ENCODE measurements at regions not wholly inside any gene's neighbourhood (a gene's known extent, or its start where the extent isn't known, plus 50 kb on each side); places are given as distances from the start of the nearest gene placed in this dataset.

DNA sequence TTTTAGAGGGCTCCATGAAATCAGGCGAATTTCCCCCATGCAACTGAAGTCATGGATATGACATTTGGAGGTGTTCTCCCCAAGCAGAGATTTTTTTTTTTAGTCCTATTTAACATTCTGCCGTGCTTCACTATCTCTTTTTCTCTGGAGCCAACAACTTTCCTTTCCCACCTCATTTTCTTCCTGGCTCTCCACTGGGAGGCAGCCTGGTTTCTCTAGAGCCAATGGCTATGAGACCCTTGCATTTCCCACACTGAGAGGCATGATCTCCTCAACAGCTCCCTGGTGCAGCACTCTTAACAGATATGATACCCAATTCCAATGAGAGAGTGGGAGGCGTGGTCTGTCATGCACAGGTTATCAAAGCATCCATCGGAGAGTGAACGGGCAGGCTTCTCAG is 310.8 kb downstream of the DRD1 start:
- in situ Hi-C loops (cut with MboI; ENCODE audit: low sequenced_read_pairs), result no loop called here
- Histone ChIP-seq H3K4me1 (ENCODE audit: control insufficient read depth, insufficient read depth, low read length) (no peaks in the 10 kb centered on the region), H3K79me1 (ENCODE audit: low read depth in 1 of 2, low read length in 2 of 2) (no peaks in the 10 kb centered on the region), H4K5ac (ENCODE audit: low read depth, low read length) (no peak overlapping the region), H2BK120ac (ENCODE audit: low read depth, low read length) (no peak overlapping the region), H2BK5ac (ENCODE audit: low read depth, low read length, poor library complexity, severe bottlenecking) (no peak overlapping the region), H3K4me3 (ENCODE audit: insufficient read depth, low read depth, low read length) (no peak overlapping the region), H3K4ac (ENCODE audit: low read depth, low read length) (no peak overlapping the region), H3K27ac (ENCODE audit: insufficient read depth, low read length) (no peak overlapping the region), H3K9ac (ENCODE audit: low read depth, low read length) (no peak overlapping the region), H4K20me1 (ENCODE audit: insufficient read depth, low read length) (no peaks in the 10 kb centered on the region), H2AK5ac (ENCODE audit: low read depth, low read length) (no peak overlapping the region), H3K18ac (ENCODE audit: low read depth, low read length) (no peak overlapping the region), H4K8ac (ENCODE audit: low read depth in 2 of 2, low read length in 2 of 2) (no peak overlapping the region), H3K9me1 (ENCODE audit: insufficient read depth, low read length) (no peaks in the 10 kb centered on the region), H3K56ac (ENCODE audit: extremely low read depth, insufficient read depth, low read length) (no peak overlapping the region), H3K36me3 (ENCODE audit: control insufficient read depth, insufficient read depth, low read length) (no peaks in the 10 kb centered on the region), H2AFZ (replicated peaks; ENCODE audit: low read length, poor library complexity) (no peak overlapping the region), H4K91ac (ENCODE audit: insufficient read depth, low read depth, low read length) (no peak overlapping the region), H3K9me3 (ENCODE audit: control insufficient read depth, insufficient read depth, low read length) (peaks cover 3% of the 10 kb centered on the region), H2AK9ac (replicated peaks; ENCODE audit: low read depth, low read length, poor library complexity) (no peak overlapping the region), H2BK20ac (ENCODE audit: low read depth, low read length) (no peak overlapping the region), H3K27me3 (ENCODE audit: control insufficient read depth, insufficient read depth, low read length) (0 out of 2 replicates have a peak, but pooled peaks cover 1% of the 10 kb centered on the region), H3K23ac (ENCODE audit: low read depth, low read length) (no peak overlapping the region), H2BK15ac (ENCODE audit: low read depth, low read length) (no peak overlapping the region), H3K14ac (replicated peaks; ENCODE audit: low read depth, low read length) (no peak overlapping the region), H3K4me2 (ENCODE audit: low read depth, low read length) (no peak overlapping the region)
- ATAC-seq (ENCODE audit: low read depth) (no peak), DNase-seq (no peak)
- no TSS peak for BruUV-seq (replicated peaks)
- no CpG with 5 or more reads among the region's 5 CpGs for WGBS, 2 experiments (ENCODE audit: extremely low coverage in 2 of 2, insufficient read length in 1 of 2)
- CTCF ChIA-PET, result interaction anchor here (0.5 kb wide), 1 partner anchor 9 kb away, joined by 3 read pairs; no protein-coding TSS in a partner anchor
- intact Hi-C loops (cut with micrococcal nuclease), result loop anchor here (1.0 kb wide), 1 partner anchor 311 kb away; the partner anchor contains the start of gene DRD1
- no peak for TF ChIP-seq CEBPB (IDR thresholded peaks at IDR 0.05; ENCODE audit: low read depth, low read length)
- no peak for TF ChIP-seq BHLHE40 (IDR thresholded peaks at IDR 0.05; ENCODE audit: low read depth, low read length)
- TF ChIP-seq MXI1 (IDR thresholded peaks at IDR 0.05; ENCODE audit: borderline replicate concordance, low read depth, low read length), result no peak
- TF ChIP-seq RFX5 (IDR thresholded peaks at IDR 0.05; ENCODE audit: low read depth, low read length), result no peak
- TF ChIP-seq CHD1 (IDR thresholded peaks at IDR 0.05; ENCODE audit: low read depth, low read length), result no peak
- no peak for TF ChIP-seq POLR2A (IDR thresholded peaks at IDR 0.05; ENCODE audit: low read depth, low read length)
- TF ChIP-seq, protein P1, sequence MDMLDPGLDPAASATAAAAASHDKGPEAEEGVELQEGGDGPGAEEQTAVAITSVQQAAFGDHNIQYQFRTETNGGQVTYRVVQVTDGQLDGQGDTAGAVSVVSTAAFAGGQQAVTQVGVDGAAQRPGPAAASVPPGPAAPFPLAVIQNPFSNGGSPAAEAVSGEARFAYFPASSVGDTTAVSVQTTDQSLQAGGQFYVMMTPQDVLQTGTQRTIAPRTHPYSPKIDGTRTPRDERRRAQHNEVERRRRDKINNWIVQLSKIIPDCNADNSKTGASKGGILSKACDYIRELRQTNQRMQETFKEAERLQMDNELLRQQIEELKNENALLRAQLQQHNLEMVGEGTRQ (IDR thresholded peaks at IDR 0.05; ENCODE audit: low read depth, low read length), result no peak
- no peak for TF ChIP-seq RAD21 (IDR thresholded peaks at IDR 0.05; ENCODE audit: low read length)
- no peak for TF ChIP-seq MAZ (IDR thresholded peaks at IDR 0.05; ENCODE audit: borderline replicate concordance, low read depth, low read length)
- TF ChIP-seq, protein P2, sequence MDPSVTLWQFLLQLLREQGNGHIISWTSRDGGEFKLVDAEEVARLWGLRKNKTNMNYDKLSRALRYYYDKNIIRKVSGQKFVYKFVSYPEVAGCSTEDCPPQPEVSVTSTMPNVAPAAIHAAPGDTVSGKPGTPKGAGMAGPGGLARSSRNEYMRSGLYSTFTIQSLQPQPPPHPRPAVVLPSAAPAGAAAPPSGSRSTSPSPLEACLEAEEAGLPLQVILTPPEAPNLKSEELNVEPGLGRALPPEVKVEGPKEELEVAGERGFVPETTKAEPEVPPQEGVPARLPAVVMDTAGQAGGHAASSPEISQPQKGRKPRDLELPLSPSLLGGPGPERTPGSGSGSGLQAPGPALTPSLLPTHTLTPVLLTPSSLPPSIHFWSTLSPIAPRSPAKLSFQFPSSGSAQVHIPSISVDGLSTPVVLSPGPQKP (IDR thresholded peaks at IDR 0.05; ENCODE audit: borderline replicate concordance, low read depth, low read length), result no peak
- TF ChIP-seq FOS (IDR thresholded peaks at IDR 0.05; ENCODE audit: low read depth, low read length), result no peak
- TF ChIP-seq RCOR1 (IDR thresholded peaks at IDR 0.05; ENCODE audit: insufficient replicate concordance, low read length), result no peak
- TF ChIP-seq, protein P3, sequence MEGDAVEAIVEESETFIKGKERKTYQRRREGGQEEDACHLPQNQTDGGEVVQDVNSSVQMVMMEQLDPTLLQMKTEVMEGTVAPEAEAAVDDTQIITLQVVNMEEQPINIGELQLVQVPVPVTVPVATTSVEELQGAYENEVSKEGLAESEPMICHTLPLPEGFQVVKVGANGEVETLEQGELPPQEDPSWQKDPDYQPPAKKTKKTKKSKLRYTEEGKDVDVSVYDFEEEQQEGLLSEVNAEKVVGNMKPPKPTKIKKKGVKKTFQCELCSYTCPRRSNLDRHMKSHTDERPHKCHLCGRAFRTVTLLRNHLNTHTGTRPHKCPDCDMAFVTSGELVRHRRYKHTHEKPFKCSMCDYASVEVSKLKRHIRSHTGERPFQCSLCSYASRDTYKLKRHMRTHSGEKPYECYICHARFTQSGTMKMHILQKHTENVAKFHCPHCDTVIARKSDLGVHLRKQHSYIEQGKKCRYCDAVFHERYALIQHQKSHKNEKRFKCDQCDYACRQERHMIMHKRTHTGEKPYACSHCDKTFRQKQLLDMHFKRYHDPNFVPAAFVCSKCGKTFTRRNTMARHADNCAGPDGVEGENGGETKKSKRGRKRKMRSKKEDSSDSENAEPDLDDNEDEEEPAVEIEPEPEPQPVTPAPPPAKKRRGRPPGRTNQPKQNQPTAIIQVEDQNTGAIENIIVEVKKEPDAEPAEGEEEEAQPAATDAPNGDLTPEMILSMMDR (conservative IDR thresholded peaks at IDR 0.05; ENCODE audit: low read depth, low read length), result no peak; the same call in 1 of the 2 replicates
- TF ChIP-seq MAFK (IDR thresholded peaks at IDR 0.05; ENCODE audit: low read depth, low read length), result no peak
- no peak for TF ChIP-seq NFE2L2 (IDR thresholded peaks at IDR 0.05; ENCODE audit: low read depth, low read length)
- dilution Hi-C loops (cut with HindIII; ENCODE audit: low sequenced_read_pairs, unreplicated experiment), result no loop called here
- POLR2A ChIA-PET (ENCODE audit: unreplicated experiment), result no interaction called here
